Liver (tissue), 8 donors: ENCODE measurements at regions not wholly inside any gene's neighbourhood (a gene's known extent, or its start where the extent isn't known, plus 50 kb on each side); places are given as distances from the start of the nearest gene placed in this dataset.

Source experiments
- DNase-seq: peaks from one replicate; pipeline ENCODE4 v3.0.0-alpha.2; 2017; ENCODE audit warnings: low spot score
- H3K27ac ChIP-seq, 2 donors: one replicate each; pipeline ENCODE4 v1.7.0; 2013; ENCODE audit warnings: inconsistent platforms in 2 of 2, low read length in 2 of 2, control low read depth in 1 of 2, low read depth in 1 of 2, mild to moderate bottlenecking in 1 of 2
- H3K27me3 ChIP-seq, 4 donors: one replicate each; pipeline versions ENCODE4 v1.6.1 to v1.7.0; 2013; ENCODE audit warnings: low read length in 3 of 4, inconsistent platforms in 1 of 4, mild to moderate bottlenecking in 1 of 4, moderate library complexity in 1 of 4; ENCODE audit not compliant: control insufficient read depth in 4 of 4, insufficient read depth in 4 of 4
- H3K36me3 ChIP-seq, 4 donors: one replicate each; pipeline versions ENCODE4 v1.6.1 to v1.7.0; 2013; ENCODE audit warnings: low read length in 3 of 4, mild to moderate bottlenecking in 3 of 4, low read depth in 1 of 4, moderate library complexity in 1 of 4; ENCODE audit not compliant: control insufficient read depth in 4 of 4, insufficient read depth in 3 of 4
- H3K4me1 ChIP-seq, 4 donors: one replicate each; pipeline versions ENCODE4 v1.6.1 to v1.7.0; 2013; ENCODE audit warnings: low read length in 3 of 4, mild to moderate bottlenecking in 3 of 4, moderate library complexity in 1 of 4; ENCODE audit not compliant: control insufficient read depth in 4 of 4, insufficient read depth in 4 of 4
- H3K4me3 ChIP-seq, 3 donors: one replicate each; pipeline versions ENCODE4 v1.6.1 to v1.7.0; 2013; ENCODE audit warnings: low read length in 3 of 3, control low read depth in 1 of 3, low read depth in 1 of 3, mild to moderate bottlenecking in 1 of 3
- H3K9ac ChIP-seq, 2 donors: one replicate each; pipeline ENCODE4 v1.7.0; 2013; ENCODE audit warnings: low read length in 2 of 2, mild to moderate bottlenecking in 2 of 2, moderate library complexity in 2 of 2, control low read depth in 1 of 2, low read depth in 1 of 2
- H3K9me3 ChIP-seq, 4 donors: one replicate each; pipeline versions ENCODE4 v1.6.1 to v1.7.0; 2013; ENCODE audit warnings: low read length in 3 of 4; ENCODE audit not compliant: control insufficient read depth in 4 of 4
- EGR1 ChIP-seq, 2 donors: IDR thresholded peaks; 2 replicates each; pipeline ENCODE4 v1.6.1; 2016 to 2018; ENCODE audit warnings: antibody characterized with exemption in 2 of 2, low read depth in 2 of 2
- FOXA1 ChIP-seq: IDR thresholded peaks from 2 replicates; pipeline ENCODE4 v1.6.1; 2016; ENCODE audit warnings: antibody characterized with exemption
- FOXA2 ChIP-seq: IDR thresholded peaks from 2 replicates; pipeline ENCODE4 v1.6.1; 2016; ENCODE audit warnings: antibody characterized with exemption
- GABPA ChIP-seq, 2 donors: IDR thresholded peaks in 1 of 2; conservative IDR thresholded peaks in 1 of 2; 2 replicates each; pipeline ENCODE4 v1.6.1; 2016; ENCODE audit warnings: antibody characterized with exemption in 2 of 2, mild to moderate bottlenecking in 1 of 2, moderate library complexity in 1 of 2
- HNF4A ChIP-seq, 2 donors: conservative IDR thresholded peaks; 2 replicates each; pipeline ENCODE4 v1.6.1; 2016; ENCODE audit warnings: antibody characterized with exemption in 2 of 2, mild to moderate bottlenecking in 2 of 2
- HNF4G ChIP-seq: IDR thresholded peaks from 2 replicates; pipeline ENCODE4 v1.6.1; 2016; ENCODE audit warnings: antibody characterized with exemption
- JUND ChIP-seq, 2 donors: IDR thresholded peaks; 2 replicates each; pipeline ENCODE4 v1.6.1; 2016; ENCODE audit warnings: antibody characterized with exemption in 2 of 2
- NR2F2 ChIP-seq: IDR thresholded peaks from 2 replicates; pipeline ENCODE4 v1.6.1; 2016; ENCODE audit warnings: antibody characterized with exemption
- RAD21 ChIP-seq, 2 donors: IDR thresholded peaks; 2 replicates each; pipeline ENCODE4 v1.6.1; 2016; ENCODE audit warnings: antibody characterized with exemption in 2 of 2, mild to moderate bottlenecking in 2 of 2
- RXRA ChIP-seq, 2 donors: IDR thresholded peaks; 2 replicates each; pipeline ENCODE4 v1.6.1; 2017 to 2018; ENCODE audit warnings: antibody characterized with exemption in 2 of 2, mild to moderate bottlenecking in 1 of 2
- SP1 ChIP-seq: IDR thresholded peaks from 2 replicates; pipeline ENCODE4 v1.6.1; 2018; ENCODE audit warnings: antibody characterized with exemption, mild to moderate bottlenecking
- TAF1 ChIP-seq: conservative IDR thresholded peaks from 2 replicates; pipeline ENCODE4 v1.6.1; 2016; ENCODE audit warnings: antibody characterized with exemption, mild to moderate bottlenecking
- YY1 ChIP-seq: IDR thresholded peaks from 2 replicates; pipeline ENCODE4 v1.6.1; 2016; ENCODE audit warnings: antibody characterized with exemption, mild to moderate bottlenecking
- WGBS: extraction: QIAGEN DNeasy Blood & Tissue Kit; methylation state at CpG from one replicate; pipeline ENCODE4 v1.1.7; 2013; 5-methylcytosine and 5-hydroxymethylcytosine counted together
- TF ChIP-seq, protein P1 (sequence below): fragments of 150-350 bp; IDR thresholded peaks from 2 replicates; pipeline ENCODE4 v1.5.1; 2017; ENCODE audit warnings: improper control_type of control experiment, low read depth, low read length; ENCODE audit not compliant: missing input control
- TF ChIP-seq, protein P2 (sequence below): IDR thresholded peaks from 2 replicates; pipeline ENCODE4 v1.6.1; 2016; ENCODE audit warnings: antibody characterized with exemption
- TF ChIP-seq, protein P3 (sequence below): IDR thresholded peaks from 2 replicates; pipeline ENCODE4 v1.6.1; 2016; ENCODE audit warnings: antibody characterized with exemption
- TF ChIP-seq, protein P4 (sequence below): IDR thresholded peaks from 2 replicates; pipeline ENCODE4 v1.6.1; 2016; ENCODE audit warnings: antibody characterized with exemption
- TF ChIP-seq, protein P5 (sequence below): IDR thresholded peaks from 2 replicates; pipeline ENCODE4 v1.6.1; 2016; ENCODE audit warnings: antibody characterized with exemption, mild to moderate bottlenecking
- donor health status: healthy.
- donor health status: healthy.
- donor health status: healthy.
- donor health status: healthy.
- donor health status: healthy.

DNA sequence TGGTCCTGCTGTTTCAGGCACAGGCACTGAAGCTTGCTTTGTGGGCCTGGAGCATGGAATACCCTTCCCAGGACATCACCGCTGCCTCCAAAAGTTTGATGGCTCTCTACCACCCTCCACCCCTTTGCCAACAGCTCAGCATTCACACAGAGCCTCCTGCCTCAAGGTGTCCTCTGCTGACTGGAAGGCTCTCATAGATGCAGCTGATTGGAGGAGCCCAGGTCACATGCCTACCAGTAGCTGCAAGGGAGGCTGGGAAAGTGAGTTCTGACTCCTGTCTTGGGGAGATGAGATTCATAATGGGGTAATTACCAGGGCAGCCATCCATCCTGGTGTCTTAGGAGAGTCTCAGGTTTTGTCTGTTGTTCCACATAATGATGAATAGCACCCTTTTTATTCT lies 124.8 kb upstream of the GRIK3 start:
- no peaks in the 10 kb centered on the region for H3K36me3 ChIP-seq
- H3K9ac ChIP-seq, result no peak overlapping the region
- peaks cover 0 to 3% (median under 1%) of the 10 kb centered on the region in 4 donors for H3K9me3 ChIP-seq
- 83% methylated on average over 1 of the region's 1 CpG for WGBS
- peak; percentile 1 for DNase-seq
- TF ChIP-seq RAD21 (IDR thresholded peaks at IDR 0.05) (no peak), RXRA (IDR thresholded peaks at IDR 0.05) (no peak), GABPA (IDR thresholded peaks at IDR 0.05 in 1 of 2, conservative IDR thresholded peaks at IDR 0.05 in 1 of 2) (no peak), TAF1 (no peak), SP1 (no peak), FOXA1 (no peak), JUND (IDR thresholded peaks at IDR 0.05) (no peak), YY1 (no peak), EGR1 (IDR thresholded peaks at IDR 0.05; ENCODE audit: low read depth in 2 of 2) (no peak), HNF4A (conservative IDR thresholded peaks at IDR 0.05) (no peak), HNF4G (no peak), NR2F2 (no peak), FOXA2 (no peak)
- TF ChIP-seq, protein P1, sequence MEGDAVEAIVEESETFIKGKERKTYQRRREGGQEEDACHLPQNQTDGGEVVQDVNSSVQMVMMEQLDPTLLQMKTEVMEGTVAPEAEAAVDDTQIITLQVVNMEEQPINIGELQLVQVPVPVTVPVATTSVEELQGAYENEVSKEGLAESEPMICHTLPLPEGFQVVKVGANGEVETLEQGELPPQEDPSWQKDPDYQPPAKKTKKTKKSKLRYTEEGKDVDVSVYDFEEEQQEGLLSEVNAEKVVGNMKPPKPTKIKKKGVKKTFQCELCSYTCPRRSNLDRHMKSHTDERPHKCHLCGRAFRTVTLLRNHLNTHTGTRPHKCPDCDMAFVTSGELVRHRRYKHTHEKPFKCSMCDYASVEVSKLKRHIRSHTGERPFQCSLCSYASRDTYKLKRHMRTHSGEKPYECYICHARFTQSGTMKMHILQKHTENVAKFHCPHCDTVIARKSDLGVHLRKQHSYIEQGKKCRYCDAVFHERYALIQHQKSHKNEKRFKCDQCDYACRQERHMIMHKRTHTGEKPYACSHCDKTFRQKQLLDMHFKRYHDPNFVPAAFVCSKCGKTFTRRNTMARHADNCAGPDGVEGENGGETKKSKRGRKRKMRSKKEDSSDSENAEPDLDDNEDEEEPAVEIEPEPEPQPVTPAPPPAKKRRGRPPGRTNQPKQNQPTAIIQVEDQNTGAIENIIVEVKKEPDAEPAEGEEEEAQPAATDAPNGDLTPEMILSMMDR, result no peak
- TF ChIP-seq, protein P2, sequence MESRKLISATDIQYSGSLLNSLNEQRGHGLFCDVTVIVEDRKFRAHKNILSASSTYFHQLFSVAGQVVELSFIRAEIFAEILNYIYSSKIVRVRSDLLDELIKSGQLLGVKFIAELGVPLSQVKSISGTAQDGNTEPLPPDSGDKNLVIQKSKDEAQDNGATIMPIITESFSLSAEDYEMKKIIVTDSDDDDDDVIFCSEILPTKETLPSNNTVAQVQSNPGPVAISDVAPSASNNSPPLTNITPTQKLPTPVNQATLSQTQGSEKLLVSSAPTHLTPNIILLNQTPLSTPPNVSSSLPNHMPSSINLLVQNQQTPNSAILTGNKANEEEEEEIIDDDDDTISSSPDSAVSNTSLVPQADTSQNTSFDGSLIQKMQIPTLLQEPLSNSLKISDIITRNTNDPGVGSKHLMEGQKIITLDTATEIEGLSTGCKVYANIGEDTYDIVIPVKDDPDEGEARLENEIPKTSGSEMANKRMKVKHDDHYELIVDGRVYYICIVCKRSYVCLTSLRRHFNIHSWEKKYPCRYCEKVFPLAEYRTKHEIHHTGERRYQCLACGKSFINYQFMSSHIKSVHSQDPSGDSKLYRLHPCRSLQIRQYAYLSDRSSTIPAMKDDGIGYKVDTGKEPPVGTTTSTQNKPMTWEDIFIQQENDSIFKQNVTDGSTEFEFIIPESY, result no peak
- TF ChIP-seq, protein P3, sequence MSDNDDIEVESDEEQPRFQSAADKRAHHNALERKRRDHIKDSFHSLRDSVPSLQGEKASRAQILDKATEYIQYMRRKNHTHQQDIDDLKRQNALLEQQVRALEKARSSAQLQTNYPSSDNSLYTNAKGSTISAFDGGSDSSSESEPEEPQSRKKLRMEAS, result no peak
- TF ChIP-seq, protein P4, sequence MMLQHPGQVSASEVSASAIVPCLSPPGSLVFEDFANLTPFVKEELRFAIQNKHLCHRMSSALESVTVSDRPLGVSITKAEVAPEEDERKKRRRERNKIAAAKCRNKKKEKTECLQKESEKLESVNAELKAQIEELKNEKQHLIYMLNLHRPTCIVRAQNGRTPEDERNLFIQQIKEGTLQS, result no peak
- TF ChIP-seq, protein P5, sequence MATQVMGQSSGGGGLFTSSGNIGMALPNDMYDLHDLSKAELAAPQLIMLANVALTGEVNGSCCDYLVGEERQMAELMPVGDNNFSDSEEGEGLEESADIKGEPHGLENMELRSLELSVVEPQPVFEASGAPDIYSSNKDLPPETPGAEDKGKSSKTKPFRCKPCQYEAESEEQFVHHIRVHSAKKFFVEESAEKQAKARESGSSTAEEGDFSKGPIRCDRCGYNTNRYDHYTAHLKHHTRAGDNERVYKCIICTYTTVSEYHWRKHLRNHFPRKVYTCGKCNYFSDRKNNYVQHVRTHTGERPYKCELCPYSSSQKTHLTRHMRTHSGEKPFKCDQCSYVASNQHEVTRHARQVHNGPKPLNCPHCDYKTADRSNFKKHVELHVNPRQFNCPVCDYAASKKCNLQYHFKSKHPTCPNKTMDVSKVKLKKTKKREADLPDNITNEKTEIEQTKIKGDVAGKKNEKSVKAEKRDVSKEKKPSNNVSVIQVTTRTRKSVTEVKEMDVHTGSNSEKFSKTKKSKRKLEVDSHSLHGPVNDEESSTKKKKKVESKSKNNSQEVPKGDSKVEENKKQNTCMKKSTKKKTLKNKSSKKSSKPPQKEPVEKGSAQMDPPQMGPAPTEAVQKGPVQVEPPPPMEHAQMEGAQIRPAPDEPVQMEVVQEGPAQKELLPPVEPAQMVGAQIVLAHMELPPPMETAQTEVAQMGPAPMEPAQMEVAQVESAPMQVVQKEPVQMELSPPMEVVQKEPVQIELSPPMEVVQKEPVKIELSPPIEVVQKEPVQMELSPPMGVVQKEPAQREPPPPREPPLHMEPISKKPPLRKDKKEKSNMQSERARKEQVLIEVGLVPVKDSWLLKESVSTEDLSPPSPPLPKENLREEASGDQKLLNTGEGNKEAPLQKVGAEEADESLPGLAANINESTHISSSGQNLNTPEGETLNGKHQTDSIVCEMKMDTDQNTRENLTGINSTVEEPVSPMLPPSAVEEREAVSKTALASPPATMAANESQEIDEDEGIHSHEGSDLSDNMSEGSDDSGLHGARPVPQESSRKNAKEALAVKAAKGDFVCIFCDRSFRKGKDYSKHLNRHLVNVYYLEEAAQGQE, result no peak
- no peak overlapping the region for H3K4me3 ChIP-seq
- peaks cover 0 to 11% (median 0%) of the 10 kb centered on the region in 4 donors for H3K27me3 ChIP-seq
- no peaks in the 10 kb centered on the region for H3K4me1 ChIP-seq
- no peak overlapping the region for H3K27ac ChIP-seq
